PC-3 (cell line): ENCODE measurements at regions not wholly inside any gene's neighbourhood (a gene's known extent, or its start where the extent isn't known, plus 50 kb on each side); places are given as distances from the start of the nearest gene placed in this dataset.

ENCODE experiments used
- ATAC-seq: fragments of 200-7000 bp; cut with Tn5 transposase; 2 replicates; pipeline ENCODE4 v1.9.1; 2020; ENCODE audit warnings: mild to moderate bottlenecking, moderate library complexity
- BruUV-seq: library from RNA; stranded (reverse); fragments of 400-500 nt; replicated peaks from 2 replicates; lab custom pipeline; 2021; lab: Mats Ljungman, UMichigan
- CTCF ChIA-PET: fragments of 300-600 bp; sonication (Branson Sonifier 250); formaldehyde crosslinking; loops from one replicate; lab custom pipeline; 2022; ENCODE audit warnings: antibody characterized with exemption; lab: Charles Lee
- POLR2A ChIA-PET: fragments of 300-600 bp; sonication (Branson Sonifier 250); formaldehyde crosslinking; loops from one replicate; lab custom pipeline; 2022; ENCODE audit warnings: antibody characterized with exemption; ENCODE audit not compliant: unreplicated experiment; lab: Charles Lee
- DNase-seq: peaks from one replicate; pipeline ENCODE4 v3.0.0-alpha.2; 2015
- H2AFZ ChIP-seq: fragments of 300-600 bp; sonication (generic); 2 replicates; pipeline ENCODE4 v1.6.0; 2016; ENCODE audit warnings: antibody characterized with exemption, low read length
- H3F3A ChIP-seq: fragments of 300-600 bp; sonication (generic); one replicate; pipeline ENCODE4 v1.6.0; 2017; ENCODE audit warnings: antibody characterized with exemption, low read length, control low read depth, mild to moderate bottlenecking; ENCODE audit not compliant: unreplicated experiment
- H3K27ac ChIP-seq: fragments of 300-600 bp; sonication (generic); 2 replicates; pipeline ENCODE4 v1.5.1; 2016; ENCODE audit warnings: mild to moderate bottlenecking, low read length
- H3K27me3 ChIP-seq: fragments of 300-600 bp; sonication (generic); 2 replicates; pipeline ENCODE4 v1.6.1; 2016; ENCODE audit warnings: low read length, mixed read lengths
- H3K36me3 ChIP-seq: fragments of 300-600 bp; sonication (generic); 2 replicates; pipeline ENCODE4 v1.6.1; 2016; ENCODE audit warnings: low read depth, mixed run types, low read length, mixed read lengths
- H3K4me1 ChIP-seq: fragments of 300-600 bp; sonication (generic); 2 replicates; pipeline ENCODE4 v1.5.1; 2016; ENCODE audit warnings: low read length; ENCODE audit not compliant: insufficient read depth
- H3K4me2 ChIP-seq: fragments of 300-600 bp; sonication (generic); 2 replicates; pipeline ENCODE4 v1.6.0; 2016; ENCODE audit warnings: low read length
- H3K4me3 ChIP-seq: fragments of 300-600 bp; sonication (generic); 2 replicates; pipeline ENCODE4 v1.5.1; 2016; ENCODE audit warnings: mild to moderate bottlenecking, low read length, mixed read lengths
- H3K79me2 ChIP-seq: fragments of 300-600 bp; sonication (generic); 2 replicates; pipeline ENCODE4 v1.6.1; 2017; ENCODE audit warnings: low read length, mixed read lengths
- H3K9ac ChIP-seq: fragments of 300-600 bp; sonication (generic); 2 replicates; pipeline ENCODE4 v1.6.0; 2016; ENCODE audit warnings: mild to moderate bottlenecking, low read length
- H3K9me2 ChIP-seq: fragments of 300-600 bp; sonication (generic); replicated peaks from 2 replicates; pipeline ENCODE4 v1.6.1; 2016; ENCODE audit warnings: mixed run types, low read length, mixed read lengths
- H3K9me3 ChIP-seq: fragments of 300-600 bp; sonication (generic); 2 replicates; pipeline ENCODE4 v1.6.1; 2016; ENCODE audit warnings: low read length, mixed read lengths
- H4K20me1 ChIP-seq: fragments of 300-600 bp; sonication (generic); 2 replicates; pipeline ENCODE4 v1.6.1; 2016; ENCODE audit warnings: low read length, mixed read lengths
- CTCF ChIP-seq: fragments of 300-600 bp; sonication (generic); conservative IDR thresholded peaks from 2 replicates; pipeline ENCODE4 v1.5.1; 2017; ENCODE audit warnings: antibody characterized with exemption, low read depth, mild to moderate bottlenecking, low read length
- EZH2 ChIP-seq: fragments of 300-600 bp; sonication (generic); IDR thresholded peaks from one replicate; pipeline ENCODE4 v1.6.1; 2017; ENCODE audit warnings: antibody characterized with exemption, mild to moderate bottlenecking, low read length; ENCODE audit not compliant: unreplicated experiment
- EZH2phosphoT487 ChIP-seq: fragments of 300-600 bp; sonication (generic); IDR thresholded peaks from 2 replicates; pipeline ENCODE4 v1.6.1; 2018; ENCODE audit warnings: mild to moderate bottlenecking, antibody characterized with exemption, low read length, borderline replicate concordance
- intact Hi-C: fragments of 100-400 bp; cut with micrococcal nuclease; formaldehyde crosslinking; loops from 2 replicates; pipeline ENCODE4 v1.9.0; 2023

DNA sequence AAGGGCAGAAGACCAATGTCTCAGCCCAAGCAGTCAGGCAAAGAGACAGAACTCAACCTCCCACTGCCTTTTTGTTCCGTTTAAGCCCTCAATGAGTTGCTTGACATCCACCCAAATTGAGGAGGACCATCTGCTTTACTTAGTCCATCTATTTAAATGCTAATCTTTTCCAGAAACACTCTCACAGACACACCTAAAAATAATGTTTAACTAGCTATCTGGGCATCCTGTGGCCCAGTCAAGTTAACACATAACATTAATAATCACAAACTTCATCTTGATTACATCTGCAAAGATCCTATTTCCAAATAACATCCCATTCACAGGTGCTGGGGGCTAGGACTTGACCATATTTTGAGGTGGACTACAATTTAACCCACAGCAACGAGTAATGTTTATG lies 115.7 kb downstream of the RAB11FIP2 start:
- Histone ChIP-seq H3K4me2 (no peak overlapping the region), H3K9me3 (no peaks in the 10 kb centered on the region), H2AFZ (no peak overlapping the region), H3K27ac (no peak overlapping the region), H4K20me1 (no peaks in the 10 kb centered on the region), H3K4me3 (no peak overlapping the region), H3K36me3 (no peaks in the 10 kb centered on the region), H3K27me3 (no peaks in the 10 kb centered on the region), H3F3A (no peaks in the 10 kb centered on the region), H3K4me1 (no peaks in the 10 kb centered on the region), H3K79me2 (no peaks in the 10 kb centered on the region), H3K9ac (no peak overlapping the region), H3K9me2 (no peaks in the 10 kb centered on the region)
- TF ChIP-seq EZH2 = no peak
- TF ChIP-seq EZH2phosphoT487 = no peak
- TF ChIP-seq CTCF = no peak
- DNase-seq = no peak
- ATAC-seq = no peak
- ChIA-PET CTCF (no interaction called here), POLR2A (no interaction called here)
- no TSS peak for BruUV-seq
- intact Hi-C loops = no loop called here

DNA sequence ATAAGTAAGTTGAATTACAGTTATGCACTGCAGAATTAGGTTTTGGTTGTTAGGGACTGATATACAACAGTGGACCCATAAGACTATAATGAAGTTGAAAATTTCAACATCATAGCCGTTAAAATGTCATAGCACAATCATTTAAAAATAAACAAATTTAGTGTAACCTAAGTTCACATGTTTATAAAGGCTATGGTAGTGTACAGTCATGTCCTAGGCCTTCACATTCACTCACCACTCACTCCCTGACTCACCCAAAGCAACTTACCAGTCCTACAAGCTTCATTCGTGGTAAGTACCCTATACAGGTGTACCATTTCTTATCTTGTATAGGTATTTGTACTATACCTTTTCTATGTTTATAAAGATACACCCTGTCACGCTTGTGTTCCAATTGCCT lies 113.7 kb downstream of the RAB11FIP2 start:
- no TSS peak for BruUV-seq
- Histone ChIP-seq H3K4me1 (no peaks in the 10 kb centered on the region), H2AFZ (no peak overlapping the region), H3K36me3 (no peaks in the 10 kb centered on the region), H3F3A (no peaks in the 10 kb centered on the region), H3K27ac (peak overlapping the region; percentile 30; the same call in 1 of the 2 replicates), H3K4me3 (no peak overlapping the region), H3K4me2 (no peak overlapping the region), H4K20me1 (no peaks in the 10 kb centered on the region), H3K9me2 (no peaks in the 10 kb centered on the region), H3K27me3 (no peaks in the 10 kb centered on the region), H3K9me3 (no peaks in the 10 kb centered on the region), H3K79me2 (no peaks in the 10 kb centered on the region), H3K9ac (no peak overlapping the region)
- intact Hi-C loops = no loop called here
- ATAC-seq (no peak), DNase-seq (peak; percentile 63)
- CTCF ChIA-PET = no interaction called here
- TF ChIP-seq EZH2 (no peak), CTCF (no peak), EZH2phosphoT487 (no peak)
- POLR2A ChIA-PET = no interaction called here

GRCh38 chr10:117934477-117934876 lies 112.3 kb downstream of the RAB11FIP2 start:
- Histone ChIP-seq H3K9ac (no peak overlapping the region), H3K4me1 (no peaks in the 10 kb centered on the region), H3K27me3 (no peaks in the 10 kb centered on the region), H3K36me3 (no peaks in the 10 kb centered on the region), H3K4me2 (no peak overlapping the region), H3K9me2 (no peaks in the 10 kb centered on the region), H2AFZ (no peak overlapping the region), H3F3A (no peaks in the 10 kb centered on the region), H4K20me1 (no peaks in the 10 kb centered on the region), H3K4me3 (no peak overlapping the region), H3K79me2 (no peaks in the 10 kb centered on the region), H3K27ac (no peak overlapping the region), H3K9me3 (no peaks in the 10 kb centered on the region)
- POLR2A ChIA-PET = no interaction called here
- TF ChIP-seq EZH2 (no peak), CTCF (no peak), EZH2phosphoT487 (no peak)
- no peak for DNase-seq
- CTCF ChIA-PET = no interaction called here
- intact Hi-C loops = no loop called here
- no peak for ATAC-seq
- no TSS peak for BruUV-seq
